SIG-M5 treated with dmso at 0.1 percent for 504 hours (cell line): ENCODE measurements at regions not wholly inside any gene's neighbourhood (a gene's known extent, or its start where the extent isn't known, plus 50 kb on each side); places are given as distances from the start of the nearest gene placed in this dataset.

Experiments used
- DNase-seq: peaks from one replicate; lab custom pipeline; 2025; ENCODE audit not compliant: unreplicated experiment; lab: John Stamatoyannopoulos, UW

GRCh38 chr4:108291137-108291536, 122.4 kb upstream of the LEF1 start:
- no peak for DNase-seq

- no peak for DNase-seq
These were observed 119.2 kb upstream of the LEF1 start for GRCh38 chr4:108287834-108288413.

DNA sequence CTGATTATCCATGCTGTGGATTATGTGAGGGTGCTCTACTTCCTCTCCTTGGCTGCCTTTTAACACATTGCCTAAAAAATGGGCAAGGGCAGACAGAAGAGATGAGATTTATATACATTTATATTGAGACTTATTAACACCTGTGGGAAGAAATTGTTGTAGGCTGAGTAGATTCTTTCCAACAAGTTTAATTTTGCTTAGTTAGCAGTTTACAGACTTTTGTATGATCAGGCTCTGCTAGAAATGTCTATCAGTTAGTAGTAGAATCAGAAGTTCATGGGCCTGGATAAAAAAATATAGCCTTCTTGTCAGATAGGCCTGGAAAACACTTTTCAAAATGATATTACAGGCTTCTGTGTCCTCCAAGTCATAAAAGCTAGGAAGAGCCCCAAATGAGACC, 111.3 kb upstream of the LEF1 start:
- no peak for DNase-seq

DNA sequence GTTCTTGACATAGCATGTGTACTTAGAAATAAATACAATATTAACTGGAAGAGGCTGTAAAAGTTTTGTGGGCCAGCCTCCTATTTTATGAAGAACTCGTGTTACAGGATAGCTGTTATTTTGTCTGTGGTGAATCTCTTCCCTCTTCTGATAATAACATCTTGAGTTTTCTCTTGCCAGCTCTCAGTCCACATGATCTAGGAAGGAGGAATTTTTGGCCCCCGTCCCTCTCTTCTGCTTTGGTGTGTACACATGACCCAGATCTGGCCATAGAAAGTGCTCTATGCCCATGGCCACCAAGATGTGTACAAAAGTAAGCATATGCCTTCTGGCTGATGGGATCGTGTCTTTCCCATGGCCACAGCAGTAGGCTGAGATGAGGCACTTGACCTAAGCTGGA, 108.0 kb upstream of the LEF1 start:
- DNase-seq = no peak

DNA sequence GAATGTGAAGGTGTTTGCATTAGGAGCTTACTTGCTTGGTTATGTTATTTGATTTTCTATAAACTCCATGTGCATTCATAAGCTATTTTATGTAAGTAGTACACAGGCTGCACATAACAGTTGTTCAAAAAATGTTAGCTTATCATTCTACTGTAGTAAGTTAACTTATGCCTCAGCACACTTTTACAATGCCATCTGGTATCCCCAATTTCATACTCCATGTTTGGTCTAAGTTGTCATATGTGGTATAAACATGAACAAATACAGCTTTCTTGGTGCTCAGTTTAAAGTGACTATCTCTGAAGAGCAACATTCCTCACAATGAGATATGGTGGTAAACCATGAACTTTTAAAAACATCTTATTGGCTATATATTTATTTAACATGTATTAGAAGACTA, 104.3 kb upstream of the LEF1 start:
- no peak for DNase-seq

GRCh38 chr4:108272561-108272960, 103.8 kb upstream of the LEF1 start:
- DNase-seq = no peak

DNA sequence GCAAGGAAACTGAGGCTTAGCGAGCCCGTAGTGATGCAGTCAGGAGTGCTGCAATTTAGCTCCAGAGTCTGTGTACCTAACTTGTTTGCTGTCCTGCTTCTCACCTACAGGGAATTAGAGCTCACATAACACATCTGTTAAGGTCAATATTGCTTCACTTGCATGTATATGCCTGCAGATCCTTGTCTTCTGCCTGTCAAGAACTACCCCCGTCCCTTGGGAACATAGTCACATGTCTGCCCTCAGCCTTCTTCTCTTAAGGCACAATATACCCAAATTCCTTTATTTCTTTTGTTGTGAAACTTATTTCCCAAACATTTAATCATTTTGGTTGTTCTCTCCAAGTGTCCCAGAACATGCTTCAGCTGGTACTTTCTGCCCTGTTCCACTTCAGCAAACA, 103.3 kb upstream of the LEF1 start:
- DNase-seq = no peak

GRCh38 chr4:108270466-108271450, 102.0 kb upstream of the LEF1 start:
- no peak for DNase-seq

DNA sequence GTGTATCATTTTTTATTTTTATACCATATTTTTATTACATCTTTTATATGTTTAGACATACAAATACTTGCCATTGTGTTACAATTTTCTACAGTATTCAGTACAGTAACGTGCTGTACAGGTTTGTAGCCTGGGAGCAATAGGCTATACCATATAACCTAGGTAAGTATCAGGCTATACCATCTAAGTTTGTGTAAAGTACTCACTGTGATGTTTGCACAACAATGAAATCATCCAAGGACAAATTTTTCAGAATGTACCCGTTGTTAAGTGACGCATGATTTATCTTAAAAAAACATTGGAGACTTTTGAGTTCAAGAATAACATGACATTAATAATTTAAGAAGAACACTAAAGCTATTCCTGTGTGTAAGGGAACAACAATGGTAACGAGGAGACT, 96.0 kb upstream of the LEF1 start:
- DNase-seq = peak; percentile 6

DNA sequence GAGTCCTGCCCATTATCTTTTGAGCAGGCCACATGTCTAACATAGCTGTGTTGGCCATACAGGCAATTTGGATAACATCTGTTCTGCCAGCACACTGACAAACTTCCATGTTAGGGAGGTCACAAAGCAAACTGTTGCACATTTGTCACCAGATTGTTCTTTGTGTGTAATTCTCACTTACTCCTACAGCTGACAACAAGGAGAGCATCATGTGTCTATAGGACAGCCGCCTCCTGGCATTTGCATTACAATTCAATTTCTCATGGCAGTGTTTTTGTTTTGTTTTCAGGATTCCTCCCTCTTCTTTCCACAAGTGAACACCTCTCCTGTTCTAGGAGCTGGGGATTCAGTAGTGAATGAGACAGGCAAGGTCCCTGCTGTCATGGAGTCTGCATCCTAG, 94.3 kb upstream of the LEF1 start:
- no peak for DNase-seq

DNA sequence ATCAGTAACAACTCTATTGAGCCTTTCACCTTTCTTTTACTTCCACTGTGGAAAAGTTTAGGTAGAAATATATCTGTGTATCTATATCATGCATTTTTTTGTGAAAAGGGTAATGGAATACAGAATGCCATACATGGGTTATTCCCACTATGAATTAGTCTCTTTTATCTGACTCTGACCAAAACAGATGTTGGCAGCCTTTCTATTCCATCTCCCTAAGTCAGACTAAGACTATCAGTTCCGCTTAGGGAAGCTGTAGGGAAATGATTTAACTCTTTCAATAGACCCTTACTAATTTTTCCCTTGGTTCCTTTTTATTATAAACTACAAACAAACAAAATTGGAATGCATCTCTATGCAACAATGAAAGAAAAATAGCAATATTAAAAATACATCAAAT, 92.3 kb upstream of the LEF1 start:
- no peak for DNase-seq

DNA sequence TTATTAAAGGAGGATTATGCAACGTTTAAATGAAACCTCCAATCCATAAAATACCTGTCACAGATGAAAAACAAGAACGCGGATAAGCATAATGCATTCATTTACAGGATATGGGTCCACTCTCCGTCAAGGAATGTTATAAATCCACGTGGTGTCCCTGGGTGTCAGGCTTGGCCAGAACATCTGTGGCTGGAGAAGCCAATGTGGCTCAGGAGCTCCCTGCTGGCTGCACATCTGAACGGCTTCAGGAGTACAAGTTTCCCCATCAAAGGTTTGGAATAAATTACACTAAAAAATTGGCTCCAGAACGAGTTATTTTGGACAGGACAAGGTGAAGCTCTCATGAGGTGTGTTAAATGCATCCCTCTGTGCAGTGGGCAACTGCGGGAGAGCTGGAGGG, 87.8 kb upstream of the LEF1 start:
- no peak for DNase-seq

DNA sequence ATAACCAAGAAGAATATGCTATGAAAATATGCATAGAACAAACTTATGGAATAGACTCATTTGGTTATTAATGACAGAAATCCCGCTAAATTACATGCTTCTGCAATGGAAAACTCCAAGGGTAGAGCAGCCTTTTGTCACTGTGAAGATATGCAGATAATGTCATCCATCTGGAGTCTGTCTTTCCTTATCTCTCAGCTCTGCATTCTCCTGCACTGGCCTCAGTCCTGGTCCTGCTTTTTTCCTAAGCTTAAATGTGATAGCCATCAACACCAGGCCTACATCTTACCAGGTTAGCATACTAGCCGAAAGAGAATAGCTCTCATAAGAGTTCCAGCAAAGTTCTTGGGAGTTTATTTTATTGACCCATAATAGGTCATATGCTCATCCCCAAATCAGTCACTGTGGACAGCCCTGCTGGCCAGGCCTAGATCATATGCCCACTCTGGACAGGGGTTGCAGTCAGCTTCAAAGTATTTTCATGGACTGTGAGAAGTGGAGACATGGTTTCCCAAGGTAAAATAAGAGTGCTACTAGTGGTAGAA, 86.5 kb upstream of the LEF1 start:
- DNase-seq = no peak

GRCh38 chr4:108249397-108249796, 80.7 kb upstream of the LEF1 start:
- no peak for DNase-seq

DNA sequence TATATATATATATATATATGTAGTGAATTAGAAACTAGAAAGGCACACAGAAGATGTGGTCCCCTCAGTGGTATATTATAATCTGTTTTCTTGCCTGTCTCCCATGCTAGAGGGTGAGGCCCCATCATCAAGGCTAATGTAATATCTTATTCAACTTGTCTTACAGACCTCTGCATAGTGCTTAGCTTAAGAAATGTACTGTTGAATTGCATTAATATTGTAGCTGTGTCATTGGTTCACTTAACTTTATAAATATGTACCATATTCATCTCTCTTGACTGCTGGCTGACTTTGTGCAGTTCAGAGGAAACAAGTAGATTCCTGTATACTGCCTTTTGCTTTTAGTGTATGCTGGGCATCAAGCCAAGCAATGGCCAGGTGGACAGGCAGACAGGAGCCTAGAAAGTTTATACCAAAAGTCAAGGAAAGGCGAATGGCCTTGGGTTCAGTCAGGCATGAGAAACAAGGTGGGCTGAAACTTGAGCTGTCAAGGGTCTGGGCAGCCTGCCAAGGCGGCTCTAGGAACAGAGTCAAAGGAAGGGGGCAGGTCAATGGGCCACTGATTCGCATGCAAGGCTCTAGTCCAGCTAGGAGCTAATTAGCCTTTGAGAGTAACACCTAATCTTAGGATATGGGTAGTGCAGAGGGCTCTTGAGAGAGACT, 78.8 kb upstream of the LEF1 start:
- no peak for DNase-seq

- DNase-seq = no peak
These were observed 75.9 kb upstream of the LEF1 start for GRCh38 chr4:108244606-108245005.

- DNase-seq = no peak
These were observed 71.6 kb upstream of the LEF1 start for GRCh38 chr4:108240366-108240765.

DNA sequence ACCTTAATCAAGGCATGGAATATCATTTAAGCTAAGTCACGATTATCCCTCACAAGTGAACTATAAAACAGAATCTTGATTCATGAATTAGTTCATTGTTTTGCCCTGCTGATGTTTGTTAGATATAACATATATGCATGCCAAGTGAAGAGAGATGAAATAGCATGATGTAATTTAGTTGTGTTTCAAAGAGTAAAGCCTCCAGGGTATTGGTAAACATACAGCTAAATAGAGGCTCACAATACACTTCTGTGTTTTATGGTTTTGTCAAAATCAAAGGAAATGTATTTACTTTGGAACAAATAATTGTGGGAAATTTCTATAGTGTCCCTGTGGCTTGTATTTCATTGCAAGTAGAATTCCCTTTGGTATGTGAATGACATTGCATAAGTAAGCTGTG, 69.0 kb upstream of the LEF1 start:
- DNase-seq = no peak

GRCh38 chr4:108236264-108236663, 67.5 kb upstream of the LEF1 start:
- no peak for DNase-seq

DNA sequence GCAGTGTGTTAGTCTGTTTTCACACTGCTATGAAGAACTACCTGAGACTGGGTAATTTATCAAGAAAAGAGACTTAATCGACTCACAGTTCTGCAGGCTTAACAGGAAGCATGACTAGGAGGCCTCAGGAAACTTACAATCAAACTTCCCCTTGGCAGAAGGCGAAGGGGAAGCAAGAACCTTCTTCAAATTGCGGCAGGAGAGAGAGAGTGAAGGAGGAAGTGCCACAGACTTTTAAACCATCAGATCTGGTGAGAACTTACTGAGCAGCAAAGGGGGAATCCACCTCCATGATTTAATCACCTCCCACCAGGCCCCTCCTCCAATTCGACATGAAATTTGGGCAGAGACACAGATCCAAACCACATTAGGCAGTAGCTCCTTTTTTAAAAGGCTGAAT, 59.2 kb upstream of the LEF1 start:
- no peak for DNase-seq

GRCh38 chr4:108224611-108225053, 55.9 kb upstream of the LEF1 start:
- no peak for DNase-seq

GRCh38 chr4:108223313-108223712, 54.6 kb upstream of the LEF1 start:
- DNase-seq = no peak
